DMS 273 (cell line): ENCODE measurements at regions not wholly inside any gene's neighbourhood (a gene's known extent, or its start where the extent isn't known, plus 50 kb on each side); places are given as distances from the start of the nearest gene placed in this dataset.
"Not testable (repeated sequence)": the region's sequence is repeated elsewhere in the genome, so short reads cannot be mapped to it uniquely, and the experiment has no call there.

ENCODE experiments used
- DNase-seq: peaks from one replicate; lab custom pipeline; 2025; ENCODE audit not compliant: unreplicated experiment; lab: John Stamatoyannopoulos, UW

GRCh38 chr7:76735668-76736067 lies 108.6 kb upstream of the POMZP3 start:
- not testable (repeated sequence) for DNase-seq

GRCh38 chr7:76728571-76728974 lies 101.5 kb upstream of the POMZP3 start:
- not testable (repeated sequence) for DNase-seq

GRCh38 chr7:76723928-76724327 lies 96.8 kb upstream of the POMZP3 start:
- not testable (repeated sequence) for DNase-seq

- DNase-seq, result peak; percentile 5
Observed at GRCh38 chr7:76716551-76716950, 89.5 kb upstream of the POMZP3 start.

GRCh38 chr7:76712926-76713325 lies 85.8 kb upstream of the POMZP3 start:
- DNase-seq, result not testable (repeated sequence)

GRCh38 chr7:76711648-76712047 lies 84.6 kb upstream of the POMZP3 start:
- DNase-seq, result peak; percentile 61

- DNase-seq, result peak; percentile 10
Observed at GRCh38 chr7:76709703-76710102, 82.6 kb upstream of the POMZP3 start.

- not testable (repeated sequence) for DNase-seq
Observed at GRCh38 chr7:76708446-76708845, 81.4 kb upstream of the POMZP3 start.

GRCh38 chr7:76703815-76704214 lies 76.7 kb upstream of the POMZP3 start:
- not testable (repeated sequence) for DNase-seq

GRCh38 chr7:76686277-76686676 lies 59.2 kb upstream of the POMZP3 start:
- DNase-seq, result not testable (repeated sequence)

GRCh38 chr7:76684737-76685136 lies 57.7 kb upstream of the POMZP3 start:
- not testable (repeated sequence) for DNase-seq

- DNase-seq, result not testable (repeated sequence)
Observed at GRCh38 chr7:76683631-76684030, 56.6 kb upstream of the POMZP3 start.

- DNase-seq, result not testable (repeated sequence)
Observed at GRCh38 chr7:76681810-76682209, 54.7 kb upstream of the POMZP3 start.

GRCh38 chr7:76679174-76679573 lies 52.1 kb upstream of the POMZP3 start:
- not testable (repeated sequence) for DNase-seq

- not testable (repeated sequence) for DNase-seq
Observed at GRCh38 chr7:76678500-76678899, 51.4 kb upstream of the POMZP3 start.

- DNase-seq, result not testable (repeated sequence)
Observed at GRCh38 chr7:76676890-76677289, 49.8 kb upstream of the POMZP3 start.
